ENCODE measurements at regions not wholly inside any gene's neighbourhood (a gene's known extent, or its start where the extent isn't known, plus 50 kb on each side); places are given as distances from the start of the nearest gene placed in this dataset.

DNA sequence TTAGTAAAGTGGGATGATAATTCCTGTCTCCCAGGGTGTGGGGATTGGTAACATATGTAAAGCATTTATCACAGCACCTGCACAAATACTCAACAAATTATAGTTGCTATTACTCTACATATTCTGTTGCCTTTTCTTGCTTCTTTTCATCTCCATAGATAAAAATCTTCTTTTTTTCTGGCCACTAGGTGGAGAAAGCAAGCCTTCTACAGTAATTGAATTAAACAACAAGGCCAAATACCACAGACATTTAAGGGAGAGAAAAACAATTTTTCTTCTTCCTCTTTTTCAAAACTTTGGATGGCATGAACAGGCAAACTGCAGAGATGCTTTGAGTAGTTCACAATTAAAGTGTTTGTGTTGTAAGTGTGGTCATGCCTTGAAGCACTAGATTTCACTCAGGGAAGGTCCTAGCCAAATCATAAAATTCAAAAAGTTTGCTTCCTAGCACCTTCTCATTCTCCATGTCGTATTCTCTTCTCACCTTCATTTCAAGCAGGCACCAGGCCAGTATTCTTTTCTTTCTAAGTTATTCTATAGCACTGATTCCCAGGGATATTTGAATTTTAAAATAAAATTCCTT, 493.4 kb upstream of the TGFBR2 start:
- TF ChIP-seq, protein P1, sequence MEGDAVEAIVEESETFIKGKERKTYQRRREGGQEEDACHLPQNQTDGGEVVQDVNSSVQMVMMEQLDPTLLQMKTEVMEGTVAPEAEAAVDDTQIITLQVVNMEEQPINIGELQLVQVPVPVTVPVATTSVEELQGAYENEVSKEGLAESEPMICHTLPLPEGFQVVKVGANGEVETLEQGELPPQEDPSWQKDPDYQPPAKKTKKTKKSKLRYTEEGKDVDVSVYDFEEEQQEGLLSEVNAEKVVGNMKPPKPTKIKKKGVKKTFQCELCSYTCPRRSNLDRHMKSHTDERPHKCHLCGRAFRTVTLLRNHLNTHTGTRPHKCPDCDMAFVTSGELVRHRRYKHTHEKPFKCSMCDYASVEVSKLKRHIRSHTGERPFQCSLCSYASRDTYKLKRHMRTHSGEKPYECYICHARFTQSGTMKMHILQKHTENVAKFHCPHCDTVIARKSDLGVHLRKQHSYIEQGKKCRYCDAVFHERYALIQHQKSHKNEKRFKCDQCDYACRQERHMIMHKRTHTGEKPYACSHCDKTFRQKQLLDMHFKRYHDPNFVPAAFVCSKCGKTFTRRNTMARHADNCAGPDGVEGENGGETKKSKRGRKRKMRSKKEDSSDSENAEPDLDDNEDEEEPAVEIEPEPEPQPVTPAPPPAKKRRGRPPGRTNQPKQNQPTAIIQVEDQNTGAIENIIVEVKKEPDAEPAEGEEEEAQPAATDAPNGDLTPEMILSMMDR (IDR thresholded peaks at IDR 0.05; ENCODE audit: poor library complexity): peak; percentile 72
- TF ChIP-seq EZH2 (IDR thresholded peaks at IDR 0.05; ENCODE audit: borderline replicate concordance): no peak

Measured in hepatocyte (in vitro differentiated cells).